Fibroblast of peridontal ligament (primary cell): ENCODE measurements at regions not wholly inside any gene's neighbourhood (a gene's known extent, or its start where the extent isn't known, plus 50 kb on each side); places are given as distances from the start of the nearest gene placed in this dataset.
"Not testable (repeated sequence)": the region's sequence is repeated elsewhere in the genome, so short reads cannot be mapped to it uniquely, and the experiment has no call there.

Experiments
- DNase-seq: peaks from one replicate; pipeline ENCODE4 v3.0.0-alpha.2; 2010; ENCODE audit errors: extremely low read depth

GRCh38 chr3:102329066-102329465 lies 105.7 kb upstream of the ZPLD1 start:
- DNase-seq, result no peak

DNA sequence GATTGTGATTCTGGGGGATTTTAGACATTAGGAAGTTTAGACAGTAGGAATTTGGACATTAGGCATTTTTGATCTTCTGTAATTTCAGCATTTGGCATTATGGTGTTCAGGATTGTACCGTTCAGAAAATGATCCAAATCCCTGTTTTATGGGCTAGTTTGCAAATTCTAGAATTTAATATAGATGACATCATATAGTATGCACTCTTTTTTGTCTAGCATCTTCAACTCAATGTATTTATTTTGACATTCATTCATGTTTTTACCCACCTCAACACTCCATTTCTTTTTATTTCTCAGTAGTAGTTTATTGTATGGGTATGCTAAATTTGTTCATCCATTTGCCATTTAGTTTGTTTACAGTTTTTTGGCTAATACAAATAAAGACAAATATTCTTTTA lies 105.3 kb upstream of the ZPLD1 start:
- DNase-seq, result no peak

DNA sequence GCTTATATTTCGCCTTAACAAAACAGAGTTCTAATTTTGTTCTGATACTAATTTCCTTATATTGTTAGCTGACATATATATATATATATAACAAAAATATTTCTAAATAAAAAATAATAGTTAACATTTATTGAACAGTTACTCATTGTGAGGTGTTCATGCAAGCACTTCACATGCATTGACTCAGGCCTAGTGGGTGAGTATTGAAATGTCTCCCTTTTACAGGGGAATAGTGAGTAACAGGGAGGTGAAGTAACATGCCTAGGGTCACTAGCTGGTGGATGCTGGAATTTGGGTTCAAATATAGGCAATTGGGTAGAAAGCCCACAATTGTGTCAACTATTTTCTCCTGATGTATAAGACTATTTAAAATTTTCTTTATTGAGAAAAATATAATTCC lies 102.6 kb upstream of the ZPLD1 start:
- no peak for DNase-seq

GRCh38 chr3:102332934-102333333 lies 101.9 kb upstream of the ZPLD1 start:
- DNase-seq, result no peak

GRCh38 chr3:102336130-102336529 lies 98.7 kb upstream of the ZPLD1 start:
- no peak for DNase-seq

DNA sequence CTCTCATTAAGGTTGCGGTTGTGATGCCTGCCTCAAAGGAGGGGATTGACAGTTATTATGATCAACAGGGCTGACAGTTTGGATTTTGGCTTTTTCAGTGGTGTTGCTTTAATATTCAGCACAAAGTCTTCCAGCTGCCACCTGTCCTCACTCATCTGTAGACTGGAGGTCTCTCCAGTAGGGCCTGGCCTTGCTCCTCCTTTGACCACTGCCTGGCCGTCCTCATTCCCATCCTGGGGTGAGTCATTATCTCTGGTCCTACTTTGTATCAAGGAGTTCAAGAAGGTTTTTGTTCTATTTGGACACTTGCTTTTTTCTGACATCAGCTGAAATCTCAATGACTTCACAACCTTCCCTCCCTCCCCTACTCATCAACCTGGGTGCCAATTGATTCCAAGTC lies 95.1 kb upstream of the ZPLD1 start:
- no peak for DNase-seq

DNA sequence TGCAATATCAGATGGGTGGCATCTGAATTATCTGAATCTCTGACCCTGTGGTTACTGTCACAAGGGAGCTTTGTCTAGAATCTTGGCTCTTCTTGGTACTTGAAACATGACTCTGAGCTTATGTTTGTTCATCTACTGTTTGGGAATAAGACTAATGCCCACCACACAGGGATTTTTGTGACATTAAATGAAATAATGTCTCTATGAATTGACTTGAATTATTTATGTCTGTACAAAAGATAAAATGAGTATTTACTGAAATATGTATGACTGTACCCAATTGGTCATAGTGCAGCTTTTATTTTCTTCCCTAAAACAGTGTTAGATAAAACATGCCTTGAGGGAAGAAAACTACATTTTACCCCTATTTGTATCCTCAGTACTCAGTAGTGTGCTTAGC lies 87.9 kb upstream of the ZPLD1 start:
- no peak for DNase-seq

- no peak for DNase-seq
Measured at GRCh38 chr3:102348904-102349303, 85.9 kb upstream of the ZPLD1 start.

GRCh38 chr3:102353148-102353547 lies 81.7 kb upstream of the ZPLD1 start:
- DNase-seq, result peak; percentile 1

DNA sequence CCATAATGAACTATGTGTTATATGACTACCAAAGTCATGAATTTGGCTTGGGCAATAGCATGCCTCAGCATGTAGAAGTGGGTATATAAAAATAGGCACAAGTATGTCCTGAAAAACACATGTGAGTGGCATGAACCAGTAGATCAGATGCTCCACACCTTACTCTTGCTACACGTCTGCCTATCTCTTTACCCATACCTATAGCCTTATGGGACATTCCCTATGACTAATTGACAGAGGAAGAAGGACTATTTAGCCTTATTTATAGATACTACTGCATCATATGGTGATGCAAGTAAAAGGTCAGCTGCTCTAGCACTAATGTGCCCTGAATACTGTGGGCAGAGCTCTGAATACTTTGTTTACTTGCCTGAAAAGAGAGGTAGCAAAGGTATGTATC lies 81.0 kb upstream of the ZPLD1 start:
- no peak for DNase-seq

GRCh38 chr3:102354818-102355515 lies 79.8 kb upstream of the ZPLD1 start:
- peak; percentile 6 for DNase-seq

- no peak for DNase-seq
Measured at GRCh38 chr3:102356506-102356905, 78.3 kb upstream of the ZPLD1 start.

- DNase-seq, result not testable (repeated sequence)
Measured at GRCh38 chr3:102357313-102357712, 77.5 kb upstream of the ZPLD1 start.

- DNase-seq, result no peak
Measured at GRCh38 chr3:102360183-102360860, 74.5 kb upstream of the ZPLD1 start.

- no peak for DNase-seq
Measured at GRCh38 chr3:102361101-102361500, 73.7 kb upstream of the ZPLD1 start.

DNA sequence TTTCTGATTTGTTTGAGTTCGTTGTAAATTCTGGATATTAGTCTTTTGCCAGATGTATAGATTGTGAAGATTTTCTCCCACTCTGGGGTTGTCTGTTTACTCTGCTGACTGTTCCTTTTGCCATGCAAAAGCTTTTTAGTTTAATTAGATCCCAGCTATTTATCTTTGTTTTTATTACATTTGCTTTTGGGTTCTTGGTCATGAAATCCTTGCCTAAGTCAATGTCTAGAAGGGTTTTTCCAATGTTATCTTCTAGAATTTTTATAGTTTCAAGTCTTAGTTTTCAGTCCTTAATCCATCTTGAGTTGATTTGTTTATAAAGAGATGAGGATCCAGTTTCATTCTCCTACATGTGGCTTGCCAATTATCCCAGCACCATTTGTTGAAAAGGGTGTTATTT lies 68.7 kb upstream of the ZPLD1 start:
- DNase-seq, result not testable (repeated sequence)

GRCh38 chr3:102374863-102375634 lies 59.8 kb upstream of the ZPLD1 start:
- no peak for DNase-seq

GRCh38 chr3:102378216-102378615 lies 56.6 kb upstream of the ZPLD1 start:
- DNase-seq, result no peak

DNA sequence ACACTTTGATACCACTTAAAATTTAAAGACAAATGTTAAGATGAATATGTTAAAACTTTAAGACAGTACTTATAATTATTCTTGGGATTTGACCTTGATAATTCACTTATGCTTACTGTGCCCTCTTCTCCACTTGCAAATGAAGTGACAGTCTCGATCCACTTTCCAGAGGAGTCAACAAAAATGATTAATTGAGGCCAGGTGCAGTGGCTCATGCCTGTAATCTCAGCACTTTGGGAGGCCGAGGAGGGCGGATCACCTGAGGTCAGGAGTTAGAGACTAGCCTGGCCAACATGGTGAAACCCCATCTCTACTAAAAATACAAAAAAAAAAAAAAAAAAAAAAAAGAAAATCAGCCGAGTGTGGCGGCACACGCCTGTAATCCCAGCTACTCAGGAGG lies 52.6 kb upstream of the ZPLD1 start:
- DNase-seq, result not testable (repeated sequence)
